Ishikawa (cell line): ENCODE measurements at regions not wholly inside any gene's neighbourhood (a gene's known extent, or its start where the extent isn't known, plus 50 kb on each side); places are given as distances from the start of the nearest gene placed in this dataset.

Experiments used
- CEBPB ChIP-seq: IDR thresholded peaks from 2 replicates; pipeline ENCODE4 v1.6.1; 2012
- CREB1 ChIP-seq: IDR thresholded peaks from 2 replicates; pipeline ENCODE4 v1.6.1; 2012; ENCODE audit warnings: low read depth
- EGR1 ChIP-seq: IDR thresholded peaks from 2 replicates; pipeline ENCODE4 v1.6.1; 2012
- EP300 ChIP-seq: IDR thresholded peaks from 2 replicates; pipeline ENCODE4 v1.6.1; 2012; ENCODE audit warnings: borderline replicate concordance
- FOXM1 ChIP-seq: IDR thresholded peaks from 2 replicates; pipeline ENCODE4 v1.6.1; 2012; ENCODE audit warnings: low read depth, borderline replicate concordance
- MAX ChIP-seq: IDR thresholded peaks from 2 replicates; pipeline ENCODE4 v1.6.1; 2012
- NFIC ChIP-seq: IDR thresholded peaks from 2 replicates; pipeline ENCODE4 v1.6.1; 2012
- RAD21 ChIP-seq: IDR thresholded peaks from 2 replicates; pipeline ENCODE4 v1.6.1; 2012; ENCODE audit warnings: low read depth
- REST ChIP-seq: IDR thresholded peaks from 2 replicates; pipeline ENCODE4 v1.6.1; 2012; ENCODE audit warnings: low read depth, mild to moderate bottlenecking
- TAF1 ChIP-seq: IDR thresholded peaks from 2 replicates; pipeline ENCODE4 v1.6.1; 2012; ENCODE audit warnings: low read depth, mild to moderate bottlenecking
- TCF12 ChIP-seq: IDR thresholded peaks from 2 replicates; pipeline ENCODE4 v1.6.1; 2012; ENCODE audit warnings: low read depth
- TEAD4 ChIP-seq: IDR thresholded peaks from 2 replicates; pipeline ENCODE4 v1.6.1; 2012
- USF1 ChIP-seq: IDR thresholded peaks from 2 replicates; pipeline ENCODE4 v1.6.1; 2012
- YY1 ChIP-seq: IDR thresholded peaks from 2 replicates; pipeline ENCODE4 v1.6.1; 2012; ENCODE audit warnings: low read depth
- ZBTB7A ChIP-seq: IDR thresholded peaks from 2 replicates; pipeline ENCODE4 v1.6.1; 2012; ENCODE audit warnings: low read depth

- TF ChIP-seq EGR1: no peak
Measured at GRCh38 chr2:4937550-4937949, 754.6 kb upstream of the SOX11 start.

GRCh38 chr2:4938206-4938605, 754.0 kb upstream of the SOX11 start:
- TF ChIP-seq CREB1: no peak
- TF ChIP-seq FOXM1: no peak
- no peak for TF ChIP-seq CEBPB
- no peak for TF ChIP-seq NFIC
- no peak for TF ChIP-seq EP300
- no peak for TF ChIP-seq TAF1
- TF ChIP-seq ZBTB7A: no peak
- no peak for TF ChIP-seq TEAD4
- no peak for TF ChIP-seq TCF12
- TF ChIP-seq USF1: no peak
- TF ChIP-seq REST: no peak
- no peak for TF ChIP-seq RAD21
- no peak for TF ChIP-seq YY1
- no peak for TF ChIP-seq EGR1
- TF ChIP-seq MAX: no peak

- TF ChIP-seq TCF12 (no peak), TEAD4 (no peak), RAD21 (no peak)
Measured at GRCh38 chr2:4942441-4942840, 749.7 kb upstream of the SOX11 start.

GRCh38 chr2:4947911-4948310, 744.3 kb upstream of the SOX11 start:
- TF ChIP-seq REST (no peak), CREB1 (no peak), NFIC (no peak), EGR1 (no peak), TEAD4 (no peak), FOXM1 (no peak), RAD21 (no peak), MAX (no peak), YY1 (no peak), TCF12 (no peak), ZBTB7A (no peak), EP300 (no peak), USF1 (no peak), CEBPB (no peak), TAF1 (no peak)

GRCh38 chr2:4951368-4951767, 740.8 kb upstream of the SOX11 start:
- TF ChIP-seq REST: no peak
- TF ChIP-seq EGR1: no peak
- TF ChIP-seq TCF12: no peak
- TF ChIP-seq FOXM1: no peak
- TF ChIP-seq TEAD4: no peak

GRCh38 chr2:4959219-4959618, 733.0 kb upstream of the SOX11 start:
- TF ChIP-seq ZBTB7A: no peak
- no peak for TF ChIP-seq EGR1
- TF ChIP-seq NFIC: no peak
- no peak for TF ChIP-seq MAX
- no peak for TF ChIP-seq EP300
- no peak for TF ChIP-seq CEBPB
- no peak for TF ChIP-seq TCF12
- no peak for TF ChIP-seq YY1
- no peak for TF ChIP-seq CREB1
- no peak for TF ChIP-seq RAD21
- no peak for TF ChIP-seq USF1
- TF ChIP-seq FOXM1: no peak
- TF ChIP-seq REST: no peak
- no peak for TF ChIP-seq TEAD4
- TF ChIP-seq TAF1: no peak
